PC-9 (cell line): ENCODE measurements at regions not wholly inside any gene's neighbourhood (a gene's known extent, or its start where the extent isn't known, plus 50 kb on each side); places are given as distances from the start of the nearest gene placed in this dataset.

ENCODE experiments used
- EZH2 ChIP-seq: fragments of 200-600 bp; sonication (generic); IDR thresholded peaks from 2 replicates; pipeline ENCODE4 v1.8.0; 2017; ENCODE audit warnings: antibody characterized with exemption, low read depth
- TF ChIP-seq, protein P1 (sequence below): fragments of 200-600 bp; sonication (generic); conservative IDR thresholded peaks from 2 replicates; pipeline ENCODE4 v1.6.1; 2017; ENCODE audit warnings: mixed run types, antibody characterized with exemption, mild to moderate bottlenecking, moderate library complexity

DNA sequence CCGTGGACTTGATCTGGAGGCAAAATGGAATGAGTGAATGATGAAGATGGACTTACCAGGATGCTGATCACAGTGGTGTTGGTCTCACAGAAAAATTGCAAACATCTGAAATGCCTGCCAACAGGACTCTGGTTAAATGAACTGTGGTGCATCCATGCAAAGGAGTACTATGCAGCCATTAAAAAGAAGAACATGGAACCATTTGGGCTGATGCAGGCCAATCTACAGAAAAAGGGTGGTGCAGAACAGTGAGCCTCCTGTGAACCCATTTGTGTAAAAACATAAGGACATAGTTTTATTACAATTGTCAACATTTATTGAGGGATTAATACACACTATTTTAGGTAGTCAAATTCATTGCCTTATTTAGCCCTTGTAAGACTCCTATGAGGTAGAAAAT lies 111.9 kb downstream of the MN1 start:
- TF ChIP-seq, protein P1, sequence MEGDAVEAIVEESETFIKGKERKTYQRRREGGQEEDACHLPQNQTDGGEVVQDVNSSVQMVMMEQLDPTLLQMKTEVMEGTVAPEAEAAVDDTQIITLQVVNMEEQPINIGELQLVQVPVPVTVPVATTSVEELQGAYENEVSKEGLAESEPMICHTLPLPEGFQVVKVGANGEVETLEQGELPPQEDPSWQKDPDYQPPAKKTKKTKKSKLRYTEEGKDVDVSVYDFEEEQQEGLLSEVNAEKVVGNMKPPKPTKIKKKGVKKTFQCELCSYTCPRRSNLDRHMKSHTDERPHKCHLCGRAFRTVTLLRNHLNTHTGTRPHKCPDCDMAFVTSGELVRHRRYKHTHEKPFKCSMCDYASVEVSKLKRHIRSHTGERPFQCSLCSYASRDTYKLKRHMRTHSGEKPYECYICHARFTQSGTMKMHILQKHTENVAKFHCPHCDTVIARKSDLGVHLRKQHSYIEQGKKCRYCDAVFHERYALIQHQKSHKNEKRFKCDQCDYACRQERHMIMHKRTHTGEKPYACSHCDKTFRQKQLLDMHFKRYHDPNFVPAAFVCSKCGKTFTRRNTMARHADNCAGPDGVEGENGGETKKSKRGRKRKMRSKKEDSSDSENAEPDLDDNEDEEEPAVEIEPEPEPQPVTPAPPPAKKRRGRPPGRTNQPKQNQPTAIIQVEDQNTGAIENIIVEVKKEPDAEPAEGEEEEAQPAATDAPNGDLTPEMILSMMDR, result no peak
- TF ChIP-seq EZH2, result no peak
